T-cell (primary cell): ENCODE measurements at regions not wholly inside any gene's neighbourhood (a gene's known extent, or its start where the extent isn't known, plus 50 kb on each side); places are given as distances from the start of the nearest gene placed in this dataset.

Experiments
- ATAC-seq, 4 experiments: fragments of 200-7000 bp in 3 of 4; fragments of 150-1000 bp in 1 of 4; cut with Tn5 transposase; replicated peaks in 1 of 4; 1 replicate in 3 of 4; 2 replicates in 1 of 4; pipeline ENCODE4 v1.10.0; 2021; ENCODE audit warnings: moderate library complexity in 3 of 4, mild to moderate bottlenecking in 2 of 4, moderate number of reproducible peaks in 1 of 4
- CTCF ChIA-PET, 2 donors: fragments of 300-600 bp; sonication (Branson Sonifier 250); formaldehyde crosslinking; loops; one replicate each; lab custom pipeline; 2022; ENCODE audit warnings: antibody characterized with exemption in 2 of 2; lab: Charles Lee
- POLR2A ChIA-PET, 2 donors: fragments of 300-600 bp; sonication (Branson Sonifier 250); formaldehyde crosslinking; loops; one replicate each; lab custom pipeline; 2022; ENCODE audit warnings: antibody characterized with exemption in 2 of 2; lab: Charles Lee
- DNase-seq, 35 experiments: peaks; one replicate each; pipeline versions ENCODE4 v3.0.0 to v3.0.0-alpha.2; 2013 to 2023
- H3K27ac ChIP-seq: one replicate; pipeline ENCODE4 v1.5.1; 2013; ENCODE audit warnings: low read length
- H3K27me3 ChIP-seq, 2 experiments: replicated peaks in 1 of 2; 1 replicate in 1 of 2; 2 replicates in 1 of 2; pipeline versions ENCODE4 v1.6.1 to v1.7.0; 2013; ENCODE audit warnings: low read length in 1 of 2, mixed read lengths in 1 of 2; ENCODE audit not compliant: control insufficient read depth in 2 of 2, insufficient read depth in 2 of 2; ENCODE audit errors: extremely low read depth in 1 of 2
- H3K36me3 ChIP-seq, 2 donors: 1 replicate in 1 of 2; 2 replicates in 1 of 2; pipeline versions ENCODE4 v1.6.1 to v1.7.0; 2013; ENCODE audit warnings: low read length in 1 of 2; ENCODE audit not compliant: control insufficient read depth in 2 of 2, insufficient read depth in 1 of 2; ENCODE audit errors: extremely low read depth in 1 of 2
- H3K4me1 ChIP-seq, 2 experiments: 1 replicate in 1 of 2; 2 replicates in 1 of 2; pipeline versions ENCODE4 v1.6.1 to v1.7.0; 2013; ENCODE audit warnings: low read length in 2 of 2, mixed read lengths in 1 of 2; ENCODE audit not compliant: insufficient read depth in 2 of 2, control insufficient read depth in 1 of 2; ENCODE audit errors: extremely low read depth in 1 of 2
- H3K4me3 ChIP-seq, 2 donors: 1 replicate in 1 of 2; 2 replicates in 1 of 2; pipeline versions ENCODE4 v1.5.1 to v1.7.0; 2013; ENCODE audit warnings: mild to moderate bottlenecking in 2 of 2, low read length in 1 of 2, moderate library complexity in 1 of 2; ENCODE audit not compliant: control insufficient read depth in 1 of 2; ENCODE audit errors: extremely low read depth in 1 of 2
- H3K9me3 ChIP-seq: 2 replicates; pipeline ENCODE4 v1.7.0; 2013
- H3K27ac Mint-ChIP-seq, 2 donors: one replicate each; pipeline ENCODE4 v1.8.0; 2020 to 2021; ENCODE audit warnings: mild to moderate bottlenecking in 2 of 2, mixed read lengths in 2 of 2
- H3K27me3 Mint-ChIP-seq, 2 donors: one replicate each; pipeline ENCODE4 v1.8.0; 2021 to 2022; ENCODE audit warnings: mixed read lengths in 2 of 2
- H3K36me3 Mint-ChIP-seq: one replicate; pipeline ENCODE4 v1.8.0; 2021; ENCODE audit warnings: mixed read lengths
- H3K4me1 Mint-ChIP-seq, 3 donors: one replicate each; pipeline ENCODE4 v1.8.0; 2020 to 2022; ENCODE audit warnings: mixed read lengths in 3 of 3, mild to moderate bottlenecking in 1 of 3
- H3K4me3 Mint-ChIP-seq, 3 donors: one replicate each; pipeline ENCODE4 v1.8.0; 2020 to 2022; ENCODE audit warnings: mild to moderate bottlenecking in 3 of 3, mixed read lengths in 3 of 3, moderate library complexity in 3 of 3
- H3K9me3 Mint-ChIP-seq, 3 donors: one replicate each; pipeline ENCODE4 v1.8.0; 2020 to 2022; ENCODE audit warnings: mixed read lengths in 3 of 3
- WGBS: methylation state at CpG from one replicate; pipeline ENCODE4 v1.1.5; 2013; ENCODE audit warnings: missing lambda C conversion rate; ENCODE audit not compliant: insufficient coverage; 5-methylcytosine and 5-hydroxymethylcytosine counted together

- Mint-ChIP-seq H3K36me3 (peaks cover 10% of the 10 kb centered on the region), H3K27me3 (no peaks in the 10 kb centered on the region), H3K27ac (no peak overlapping the region), H3K4me3 (no peak overlapping the region), H3K4me1 (peaks cover 23 to 37% (median 26%) of the 10 kb centered on the region in 3 donors), H3K9me3 (no peaks in the 10 kb centered on the region)
- DNase-seq (no peak), ATAC-seq (no peak)
- no peak overlapping the region for H3K4me3 ChIP-seq
- H3K36me3 ChIP-seq: no peaks in the 10 kb centered on the region
- ChIA-PET CTCF (no interaction called here), POLR2A (no interaction called here)
- no peak overlapping the region for H3K27ac ChIP-seq
- H3K4me1 ChIP-seq: peaks cover 0 to 6% of the 10 kb centered on the region in 2 experiments
- WGBS: 100% methylated on average over 2 of the region's 4 CpGs
- no peaks in the 10 kb centered on the region for H3K9me3 ChIP-seq
- no peaks in the 10 kb centered on the region for H3K27me3 ChIP-seq
Measured at GRCh38 chr2:144230033-144230432, 289.9 kb downstream of the ZEB2 start.

GRCh38 chr2:144229296-144229695, 290.6 kb downstream of the ZEB2 start:
- no peak overlapping the region for H3K27ac ChIP-seq
- Mint-ChIP-seq H3K27ac (no peak overlapping the region), H3K9me3 (no peaks in the 10 kb centered on the region), H3K4me3 (no peak overlapping the region), H3K4me1 (peaks cover 16 to 29% (median 19%) of the 10 kb centered on the region in 3 donors), H3K27me3 (no peaks in the 10 kb centered on the region), H3K36me3 (peaks cover 10% of the 10 kb centered on the region)
- no peaks in the 10 kb centered on the region for H3K9me3 ChIP-seq
- no CpG with 5 or more reads among the region's 1 CpG for WGBS
- ATAC-seq: no peak
- CTCF ChIA-PET: no interaction called here
- no peak overlapping the region for H3K4me3 ChIP-seq
- peaks cover 0 to 4% of the 10 kb centered on the region in 2 experiments for H3K4me1 ChIP-seq
- no peaks in the 10 kb centered on the region for H3K27me3 ChIP-seq
- POLR2A ChIA-PET: no interaction called here
- no peak for DNase-seq
- H3K36me3 ChIP-seq: no peaks in the 10 kb centered on the region

- Mint-ChIP-seq H3K36me3 (peaks cover 10% of the 10 kb centered on the region), H3K9me3 (no peaks in the 10 kb centered on the region), H3K27ac (no peak overlapping the region), H3K4me1 (peaks cover 0 to 13% (median 3%) of the 10 kb centered on the region in 3 donors), H3K27me3 (no peaks in the 10 kb centered on the region), H3K4me3 (no peak overlapping the region)
- H3K36me3 ChIP-seq: no peaks in the 10 kb centered on the region
- H3K4me3 ChIP-seq: no peak overlapping the region
- H3K27me3 ChIP-seq: no peaks in the 10 kb centered on the region
- no peak overlapping the region for H3K27ac ChIP-seq
- POLR2A ChIA-PET: no interaction called here
- no CpG with 5 or more reads among the region's 2 CpGs for WGBS
- no peaks in the 10 kb centered on the region for H3K4me1 ChIP-seq
- ATAC-seq: no peak
- DNase-seq: no peak
- CTCF ChIA-PET: no interaction called here
- H3K9me3 ChIP-seq: no peaks in the 10 kb centered on the region
Measured at GRCh38 chr2:144227427-144228105, 292.4 kb downstream of the ZEB2 start.

DNA sequence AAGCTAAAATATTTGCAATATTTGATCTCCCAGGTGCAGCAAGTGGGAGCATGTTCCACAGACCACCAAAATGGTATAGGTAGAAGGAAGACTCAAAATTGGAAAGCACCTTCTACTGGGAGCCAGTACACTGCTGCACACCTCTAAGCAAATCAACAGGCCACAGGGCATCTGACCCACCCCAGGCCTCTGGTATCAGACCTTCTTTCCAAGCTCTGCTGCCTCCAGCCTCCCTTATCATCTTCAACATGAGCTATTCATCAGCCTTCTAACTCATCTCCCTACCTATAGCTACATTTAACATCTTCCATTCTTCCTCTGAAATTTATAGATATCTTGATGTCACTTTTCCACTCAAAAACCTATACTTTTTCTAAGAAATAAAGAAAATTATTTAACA, 294.8 kb downstream of the ZEB2 start:
- no peaks in the 10 kb centered on the region for H3K27me3 ChIP-seq
- H3K36me3 Mint-ChIP-seq: peaks cover 10% of the 10 kb centered on the region
- H3K27ac ChIP-seq: no peak overlapping the region
- ChIA-PET CTCF (interaction anchor here in 1 of 2 donors (0.7 kb wide), 1 partner anchor 33 kb away, joined by 3 read pairs; no protein-coding TSS in a partner anchor), POLR2A (no interaction called here)
- H3K36me3 ChIP-seq: no peaks in the 10 kb centered on the region
- no peak overlapping the region for H3K27ac Mint-ChIP-seq
- no peak overlapping the region for H3K4me3 Mint-ChIP-seq
- no peaks in the 10 kb centered on the region for H3K9me3 ChIP-seq
- no peaks in the 10 kb centered on the region for H3K4me1 ChIP-seq
- DNase-seq: no peak
- ATAC-seq: no peak
- H3K9me3 Mint-ChIP-seq: no peaks in the 10 kb centered on the region
- no peaks in the 10 kb centered on the region for H3K27me3 Mint-ChIP-seq
- H3K4me3 ChIP-seq: no peak overlapping the region
- peaks cover 0 to 6% (median 0%) of the 10 kb centered on the region in 3 donors for H3K4me1 Mint-ChIP-seq

DNA sequence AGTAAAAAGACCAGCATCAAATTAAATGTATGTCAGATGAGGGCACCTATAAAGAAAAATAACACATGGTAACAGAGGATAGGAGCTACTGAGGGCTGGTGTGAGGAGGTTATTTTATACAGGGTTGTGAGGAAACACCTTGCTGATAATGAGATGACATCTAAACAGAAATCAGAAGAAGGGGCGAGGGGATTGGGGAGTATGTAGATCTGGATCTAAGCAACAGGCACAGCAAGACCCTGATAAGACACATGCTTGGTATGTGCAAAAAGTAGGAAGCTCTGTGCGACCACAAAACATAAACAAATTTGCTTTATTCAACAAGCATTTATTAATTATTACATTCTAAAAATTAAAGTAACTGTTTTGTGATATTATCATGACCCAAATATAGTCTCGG, 295.4 kb downstream of the ZEB2 start:
- Mint-ChIP-seq H3K9me3 (no peaks in the 10 kb centered on the region), H3K36me3 (peaks cover 9% of the 10 kb centered on the region), H3K4me3 (no peak overlapping the region), H3K4me1 (peaks cover 0 to 6% (median 0%) of the 10 kb centered on the region in 3 donors), H3K27me3 (no peaks in the 10 kb centered on the region), H3K27ac (no peak overlapping the region)
- no CpG with 5 or more reads among the region's 3 CpGs for WGBS
- ChIA-PET POLR2A (no interaction called here), CTCF (interaction anchor here in 1 of 2 donors (0.7 kb wide), 1 partner anchor 32 kb away, joined by 3 read pairs; no protein-coding TSS in a partner anchor)
- Histone ChIP-seq H3K27ac (no peak overlapping the region), H3K36me3 (no peaks in the 10 kb centered on the region), H3K4me3 (no peak overlapping the region), H3K9me3 (no peaks in the 10 kb centered on the region), H3K27me3 (no peaks in the 10 kb centered on the region), H3K4me1 (no peaks in the 10 kb centered on the region)
- no peak for ATAC-seq
- no peak for DNase-seq

DNA sequence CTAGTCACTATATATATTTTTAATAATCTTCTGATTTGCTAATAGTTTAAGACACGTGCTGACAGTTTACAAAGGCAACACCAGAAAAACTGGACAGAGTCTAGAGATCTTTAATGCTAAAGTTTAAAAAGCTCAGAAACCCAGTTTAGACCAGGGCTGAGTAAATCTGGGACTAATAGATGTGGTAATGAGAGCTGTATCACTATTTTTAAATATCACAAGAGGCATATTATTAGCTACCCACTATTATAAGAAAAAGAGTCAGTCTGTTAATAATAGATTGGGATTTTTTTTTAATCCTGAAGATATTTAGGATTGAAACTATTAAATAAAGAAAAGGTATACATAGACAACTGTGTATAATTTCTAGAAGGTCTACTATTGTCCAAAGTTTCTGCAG, 299.9 kb downstream of the ZEB2 start:
- Mint-ChIP-seq H3K27me3 (no peaks in the 10 kb centered on the region), H3K4me3 (no peak overlapping the region), H3K36me3 (no peaks in the 10 kb centered on the region), H3K27ac (no peak overlapping the region), H3K9me3 (no peaks in the 10 kb centered on the region), H3K4me1 (peaks cover 9 to 13% (median 12%) of the 10 kb centered on the region in 3 donors)
- Histone ChIP-seq H3K4me3 (no peak overlapping the region), H3K27me3 (no peaks in the 10 kb centered on the region), H3K9me3 (no peaks in the 10 kb centered on the region), H3K36me3 (no peaks in the 10 kb centered on the region), H3K27ac (no peak overlapping the region), H3K4me1 (no peaks in the 10 kb centered on the region)
- CTCF ChIA-PET: no interaction called here
- no CpG with 5 or more reads among the region's 1 CpG for WGBS
- DNase-seq (no peak), ATAC-seq (no peak)
- POLR2A ChIA-PET: interaction anchor here in 1 of 2 donors (0.6 kb wide), 1 partner anchor 121 kb away, joined by 3 read pairs; no protein-coding TSS in a partner anchor
